ENCODE measurements at regions not wholly inside any gene's neighbourhood (a gene's known extent, or its start where the extent isn't known, plus 50 kb on each side); places are given as distances from the start of the nearest gene placed in this dataset.

DNA sequence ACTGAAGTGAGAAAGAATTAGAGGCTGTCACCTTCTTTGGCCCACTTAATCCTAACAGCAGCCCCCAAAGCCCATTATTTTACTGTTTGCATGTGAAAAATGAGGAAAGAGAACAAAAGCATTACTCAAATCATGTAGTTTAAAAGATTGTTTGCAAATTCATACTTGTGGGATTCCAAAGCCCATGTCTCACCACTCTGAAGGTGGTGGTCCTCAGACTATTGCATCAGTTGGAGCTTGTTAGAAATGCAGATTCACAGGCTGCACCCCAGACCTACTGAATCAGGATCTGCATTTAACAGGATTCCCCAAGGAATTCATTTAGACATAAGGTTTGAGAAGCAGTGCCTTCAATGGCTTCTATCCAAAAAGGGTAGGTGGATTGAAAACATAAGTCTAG is 93.7 kb upstream of the PDE1C start:
- H3K27ac ChIP-seq = peak overlapping the region in 1 of 2 donors; percentile 65
- TF ChIP-seq, protein P1, sequence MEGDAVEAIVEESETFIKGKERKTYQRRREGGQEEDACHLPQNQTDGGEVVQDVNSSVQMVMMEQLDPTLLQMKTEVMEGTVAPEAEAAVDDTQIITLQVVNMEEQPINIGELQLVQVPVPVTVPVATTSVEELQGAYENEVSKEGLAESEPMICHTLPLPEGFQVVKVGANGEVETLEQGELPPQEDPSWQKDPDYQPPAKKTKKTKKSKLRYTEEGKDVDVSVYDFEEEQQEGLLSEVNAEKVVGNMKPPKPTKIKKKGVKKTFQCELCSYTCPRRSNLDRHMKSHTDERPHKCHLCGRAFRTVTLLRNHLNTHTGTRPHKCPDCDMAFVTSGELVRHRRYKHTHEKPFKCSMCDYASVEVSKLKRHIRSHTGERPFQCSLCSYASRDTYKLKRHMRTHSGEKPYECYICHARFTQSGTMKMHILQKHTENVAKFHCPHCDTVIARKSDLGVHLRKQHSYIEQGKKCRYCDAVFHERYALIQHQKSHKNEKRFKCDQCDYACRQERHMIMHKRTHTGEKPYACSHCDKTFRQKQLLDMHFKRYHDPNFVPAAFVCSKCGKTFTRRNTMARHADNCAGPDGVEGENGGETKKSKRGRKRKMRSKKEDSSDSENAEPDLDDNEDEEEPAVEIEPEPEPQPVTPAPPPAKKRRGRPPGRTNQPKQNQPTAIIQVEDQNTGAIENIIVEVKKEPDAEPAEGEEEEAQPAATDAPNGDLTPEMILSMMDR (IDR thresholded peaks at IDR 0.05) = no peak
- no peak for DNase-seq (ENCODE audit: low spot score)

DNA sequence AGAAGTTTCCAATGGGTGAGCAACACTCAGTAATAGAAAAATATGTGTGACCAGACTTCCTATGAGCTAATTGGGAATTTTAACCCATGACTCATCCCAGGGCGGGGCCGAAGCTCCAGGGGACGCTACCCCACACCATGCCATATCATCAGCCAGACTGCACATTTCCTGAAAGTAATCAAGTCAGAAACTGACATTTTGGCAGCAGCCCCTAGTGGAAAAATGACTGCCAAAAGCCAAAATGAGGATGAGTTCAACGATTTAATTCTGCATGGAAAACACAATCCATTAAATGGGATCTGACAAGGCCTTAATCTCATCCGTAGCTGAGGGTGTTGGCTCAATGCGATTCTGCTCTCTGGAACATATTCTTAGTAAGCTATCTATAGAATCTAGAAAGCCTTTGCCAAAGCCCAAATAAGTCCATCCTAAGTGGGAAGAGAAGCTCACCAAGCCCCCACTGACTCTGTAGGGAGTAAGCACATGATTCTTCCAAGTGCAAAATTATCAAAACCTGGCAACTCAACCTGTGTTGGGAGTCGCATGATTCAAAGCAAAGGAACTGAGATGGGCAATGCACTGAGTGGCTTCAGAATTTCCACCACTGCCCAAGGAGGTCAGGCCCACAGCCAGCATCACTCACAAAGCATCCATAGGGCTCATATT is 93.1 kb upstream of the PDE1C start:
- Histone ChIP-seq H3K4me3 (no peak overlapping the region), H3K27ac (peak overlapping the region; percentile 14 to 65)
- TF ChIP-seq, protein P1 (IDR thresholded peaks at IDR 0.05) = no peak
- DNase-seq (ENCODE audit: low spot score) = no peak

More for the DNA sequence above, 93.7 kb upstream of the PDE1C start:
- H3K4me3 ChIP-seq = no peak overlapping the region

DNA sequence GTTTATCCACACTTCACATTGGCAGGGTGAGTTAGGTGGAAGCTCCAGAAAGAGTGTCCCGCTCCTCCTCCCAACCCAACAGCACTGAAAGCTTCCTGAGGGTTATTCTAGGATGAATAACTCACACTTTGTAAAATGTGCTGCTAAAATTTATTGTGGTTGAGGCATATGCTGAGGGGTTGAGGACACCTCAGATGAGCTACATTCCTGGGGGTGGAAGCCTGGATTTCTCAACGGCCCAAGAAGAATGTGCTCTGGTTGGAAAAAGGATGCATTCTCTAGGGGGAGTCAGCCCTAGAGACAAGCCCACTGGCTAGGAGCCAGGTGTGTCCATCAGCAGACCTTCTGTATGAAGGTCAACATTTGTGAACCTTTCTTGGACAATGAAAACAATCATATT is 91.5 kb upstream of the PDE1C start:
- no peak for DNase-seq (ENCODE audit: low spot score)
- no peak overlapping the region for H3K4me3 ChIP-seq
- no peak overlapping the region for H3K27ac ChIP-seq
- TF ChIP-seq, protein P1 (IDR thresholded peaks at IDR 0.05) = no peak

DNA sequence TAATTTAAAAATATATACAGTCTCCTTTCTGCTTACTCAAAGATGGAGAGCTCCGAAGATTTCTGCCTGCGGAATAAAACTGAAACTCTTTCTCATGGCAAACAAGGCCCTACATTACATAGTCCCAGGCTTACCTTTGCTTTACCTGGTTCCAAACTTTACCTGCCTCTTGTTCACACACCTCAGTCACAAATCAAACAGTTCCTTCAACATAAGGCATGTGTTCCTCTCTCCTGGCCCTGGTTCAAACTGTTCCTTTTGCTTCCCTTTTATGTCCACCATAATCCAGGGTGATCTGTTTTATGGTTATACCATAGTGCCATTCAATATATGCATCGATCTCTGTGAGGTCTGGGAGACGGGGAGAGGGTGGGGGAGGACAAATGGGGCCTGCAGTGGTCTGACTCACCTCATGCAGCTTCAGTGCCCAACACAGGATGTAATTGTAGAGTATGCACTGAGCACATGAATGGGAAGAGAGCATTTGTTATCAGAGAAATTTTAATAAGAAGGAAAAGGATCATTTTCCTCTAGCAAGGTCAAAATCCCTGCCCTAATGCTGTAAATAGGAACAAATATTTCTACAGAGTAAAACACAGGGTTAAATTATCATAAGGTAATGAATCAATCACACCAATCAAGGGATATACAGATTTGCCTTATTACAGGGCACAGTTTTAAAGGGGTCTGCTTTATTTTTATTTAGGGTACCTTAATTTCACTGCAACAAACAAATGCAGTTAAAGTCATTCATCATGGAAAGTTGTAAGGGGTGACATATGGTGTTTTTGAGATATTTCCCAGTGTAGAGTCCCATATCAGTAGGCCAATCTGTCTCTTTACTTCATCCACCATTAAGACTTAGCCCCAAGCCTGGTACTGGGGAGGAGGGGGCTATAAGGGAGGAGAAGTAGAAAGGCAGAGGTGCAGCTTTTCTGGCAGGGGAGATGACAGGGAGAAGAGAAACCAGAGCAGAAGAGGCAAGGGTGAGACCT is 88.8 kb upstream of the PDE1C start:
- DNase-seq (ENCODE audit: low spot score) = no peak
- TF ChIP-seq, protein P1 (IDR thresholded peaks at IDR 0.05) = no peak
- Histone ChIP-seq H3K4me3 (no peak overlapping the region), H3K27ac (no peak overlapping the region)

DNA sequence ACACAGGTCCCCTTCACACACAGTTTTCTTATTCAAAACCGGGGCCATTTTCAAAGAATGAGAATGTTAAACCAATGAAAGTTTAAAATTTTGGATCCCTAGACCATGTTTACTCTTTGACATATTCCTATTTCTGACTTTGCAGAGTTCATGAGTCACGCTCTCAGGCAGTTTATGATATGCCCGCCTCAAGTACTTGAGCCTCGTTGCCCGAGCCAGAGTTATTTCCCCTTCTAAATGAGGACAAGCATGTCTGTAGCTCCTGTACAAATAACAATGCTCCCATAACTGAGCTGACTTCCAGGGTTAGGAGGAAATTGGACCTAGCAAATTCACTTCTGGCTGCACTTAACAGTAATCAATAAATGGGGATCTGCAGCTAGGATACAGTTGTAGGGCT is 87.9 kb upstream of the PDE1C start:
- TF ChIP-seq, protein P1 (IDR thresholded peaks at IDR 0.05) = no peak
- H3K27ac ChIP-seq = no peak overlapping the region
- H3K4me3 ChIP-seq = no peak overlapping the region
- no peak for DNase-seq (ENCODE audit: low spot score)

DNA sequence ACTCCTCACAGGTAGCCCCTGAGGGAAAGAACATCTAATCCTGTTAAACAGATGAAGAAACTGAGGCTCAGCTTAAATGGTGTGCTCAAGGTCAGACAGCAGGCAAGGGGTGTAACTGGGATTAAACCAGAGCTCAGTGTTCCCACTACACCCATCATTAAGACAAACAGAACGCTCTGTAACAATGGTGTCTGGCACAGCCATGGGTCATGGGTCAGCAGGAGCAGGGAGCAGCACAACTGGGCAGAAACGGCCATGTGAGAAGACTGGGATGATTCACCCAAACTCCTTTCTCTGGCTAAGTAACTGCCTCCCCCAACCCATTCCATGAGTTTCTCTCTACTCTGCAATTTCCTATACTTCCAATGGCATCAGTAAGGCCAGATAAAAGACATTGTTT is 85.5 kb upstream of the PDE1C start:
- H3K27ac ChIP-seq = no peak overlapping the region
- DNase-seq (ENCODE audit: low spot score) = no peak
- TF ChIP-seq, protein P1 (IDR thresholded peaks at IDR 0.05) = no peak

More for the DNA sequence above, 85.5 kb upstream of the PDE1C start:
- H3K4me3 ChIP-seq = no peak overlapping the region
